IMR-90 (cell line): ENCODE measurements at regions not wholly inside any gene's neighbourhood (a gene's known extent, or its start where the extent isn't known, plus 50 kb on each side); places are given as distances from the start of the nearest gene placed in this dataset.

Source experiments
- ATAC-seq: fragments of 200-7000 bp; cut with Tn5 transposase; 2 replicates; pipeline ENCODE4 v1.9.1; 2020; ENCODE audit warnings: low read depth, mild to moderate bottlenecking, moderate library complexity
- BruUV-seq: library from RNA; stranded (reverse); fragments of 400-500 nt; replicated peaks from 2 replicates; lab custom pipeline; 2021; lab: Mats Ljungman, UMichigan
- CTCF ChIA-PET: fragments of 300-600 bp; formaldehyde crosslinking; extraction: SDS; loops from one replicate; lab custom pipeline; 2021; ENCODE audit warnings: antibody characterized with exemption; lab: Yijun Ruan, JAX
- POLR2A ChIA-PET: fragments of 300-600 bp; sonication (Branson Sonifier 250); formaldehyde crosslinking; loops from one replicate; lab custom pipeline; 2022; ENCODE audit warnings: antibody characterized with exemption; ENCODE audit not compliant: unreplicated experiment; lab: Charles Lee
- DNase-seq: peaks from one replicate; pipeline ENCODE4 v3.0.0; 2013
- H2AFZ ChIP-seq: replicated peaks from 2 replicates; pipeline ENCODE3; 2013; ENCODE audit warnings: low read length, mild to moderate bottlenecking; ENCODE audit not compliant: poor library complexity
- H2AK5ac ChIP-seq: 2 replicates; pipeline ENCODE4 v1.6.1; 2013; ENCODE audit warnings: low read depth, low read length, inconsistent platforms
- H2AK9ac ChIP-seq: replicated peaks from 2 replicates; pipeline ENCODE3; 2013; ENCODE audit warnings: mild to moderate bottlenecking, low read depth, low read length, moderate library complexity; ENCODE audit not compliant: poor library complexity
- H2BK120ac ChIP-seq: 2 replicates; pipeline ENCODE4 v1.6.1; 2013; ENCODE audit warnings: low read depth, low read length, inconsistent platforms
- H2BK15ac ChIP-seq: 3 replicates; pipeline ENCODE4 v1.6.1; 2013; ENCODE audit warnings: low read depth, low read length, inconsistent platforms
- H2BK20ac ChIP-seq: 2 replicates; pipeline ENCODE4 v1.6.1; 2013; ENCODE audit warnings: low read depth, mild to moderate bottlenecking, inconsistent platforms, low read length, moderate library complexity
- H2BK5ac ChIP-seq: 2 replicates; pipeline ENCODE4 v1.6.1; 2013; ENCODE audit warnings: mild to moderate bottlenecking, low read depth, low read length, inconsistent platforms; ENCODE audit not compliant: poor library complexity, severe bottlenecking
- H3K14ac ChIP-seq: replicated peaks from 2 replicates; pipeline ENCODE4 v1.6.1; 2013; ENCODE audit warnings: low read depth, low read length, inconsistent platforms
- H3K18ac ChIP-seq: 2 replicates; pipeline ENCODE4 v1.6.1; 2013; ENCODE audit warnings: low read depth, low read length, control low read depth
- H3K23ac ChIP-seq: 2 replicates; pipeline ENCODE4 v1.6.1; 2013; ENCODE audit warnings: low read depth, low read length, inconsistent platforms
- H3K27ac ChIP-seq: 2 replicates; pipeline ENCODE4 v1.5.1; 2013; ENCODE audit warnings: mild to moderate bottlenecking, control low read depth, low read length; ENCODE audit not compliant: insufficient read depth
- H3K27me3 ChIP-seq: 2 replicates; pipeline ENCODE4 v1.6.1; 2013; ENCODE audit warnings: low read length; ENCODE audit not compliant: control insufficient read depth, insufficient read depth
- H3K36me3 ChIP-seq: 2 replicates; pipeline ENCODE4 v1.6.1; 2013; ENCODE audit warnings: low read length, mixed read lengths; ENCODE audit not compliant: control insufficient read depth, insufficient read depth
- H3K4ac ChIP-seq: 2 replicates; pipeline ENCODE4 v1.6.1; 2013; ENCODE audit warnings: low read depth, low read length, inconsistent platforms
- H3K4me1 ChIP-seq: 2 replicates; pipeline ENCODE4 v1.6.1; 2013; ENCODE audit warnings: low read length, mixed read lengths; ENCODE audit not compliant: control insufficient read depth, insufficient read depth
- H3K4me2 ChIP-seq: 2 replicates; pipeline ENCODE4 v1.6.1; 2013; ENCODE audit warnings: low read depth, mild to moderate bottlenecking, control low read depth, low read length, moderate library complexity
- H3K4me3 ChIP-seq: 2 replicates; pipeline ENCODE4 v1.5.1; 2013; ENCODE audit warnings: low read depth, mild to moderate bottlenecking, control low read depth, low read length, moderate library complexity; ENCODE audit not compliant: insufficient read depth
- H3K56ac ChIP-seq: 2 replicates; pipeline ENCODE4 v1.6.1; 2013; ENCODE audit warnings: low read length, inconsistent platforms; ENCODE audit not compliant: insufficient read depth; ENCODE audit errors: extremely low read depth
- H3K79me1 ChIP-seq, 2 experiments: 2 replicates each; pipeline ENCODE4 v1.6.1; 2013; ENCODE audit warnings: low read length in 2 of 2, inconsistent platforms in 1 of 2, low read depth in 1 of 2
- H3K9ac ChIP-seq: 2 replicates; pipeline ENCODE4 v1.6.1; 2013; ENCODE audit warnings: low read depth, low read length, control low read depth
- H3K9me1 ChIP-seq: 2 replicates; pipeline ENCODE4 v1.6.1; 2013; ENCODE audit warnings: low read length, inconsistent platforms; ENCODE audit not compliant: insufficient read depth
- H3K9me3 ChIP-seq: 2 replicates; pipeline ENCODE4 v1.6.1; 2013; ENCODE audit warnings: low read length; ENCODE audit not compliant: control insufficient read depth, insufficient read depth
- H4K20me1 ChIP-seq: 2 replicates; pipeline ENCODE4 v1.6.1; 2013; ENCODE audit warnings: low read length, inconsistent platforms; ENCODE audit not compliant: insufficient read depth
- H4K5ac ChIP-seq: 2 replicates; pipeline ENCODE4 v1.6.1; 2013; ENCODE audit warnings: mild to moderate bottlenecking, low read depth, low read length, control low read depth
- H4K8ac ChIP-seq, 2 experiments: 2 replicates each; pipeline ENCODE4 v1.6.1; 2013; ENCODE audit warnings: low read depth in 2 of 2, low read length in 2 of 2, control low read depth in 1 of 2, inconsistent platforms in 1 of 2
- H4K91ac ChIP-seq: 2 replicates; pipeline ENCODE4 v1.6.1; 2013; ENCODE audit warnings: low read depth, low read length, inconsistent platforms; ENCODE audit not compliant: insufficient read depth
- CEBPB ChIP-seq: IDR thresholded peaks from 2 replicates; pipeline ENCODE4 v1.6.1; 2012; ENCODE audit warnings: low read depth, low read length, improper control_type of control experiment
- CHD1 ChIP-seq: IDR thresholded peaks from 2 replicates; pipeline ENCODE4 v1.6.1; 2012; ENCODE audit warnings: low read depth, low read length, improper control_type of control experiment
- CTCF ChIP-seq: conservative IDR thresholded peaks from 2 replicates; pipeline ENCODE4 v1.5.1; 2012; ENCODE audit warnings: mild to moderate bottlenecking, low read depth, low read length, improper control_type of control experiment
- ELK1 ChIP-seq: fragments of 150-350 bp; IDR thresholded peaks from 2 replicates; pipeline ENCODE4 v1.6.1; 2016; ENCODE audit warnings: low read depth, mild to moderate bottlenecking, low read length, moderate library complexity, borderline replicate concordance
- MAFK ChIP-seq: IDR thresholded peaks from 2 replicates; pipeline ENCODE4 v1.6.1; 2012; ENCODE audit warnings: low read depth, low read length, improper control_type of control experiment
- MXI1 ChIP-seq: IDR thresholded peaks from 2 replicates; pipeline ENCODE4 v1.6.1; 2012; ENCODE audit warnings: low read depth, mild to moderate bottlenecking, low read length, moderate library complexity, borderline replicate concordance
- NFE2L2 ChIP-seq: fragments of 150-350 bp; IDR thresholded peaks from 2 replicates; pipeline ENCODE4 v1.6.1; 2016; ENCODE audit warnings: low read depth, mild to moderate bottlenecking, low read length
- RAD21 ChIP-seq: IDR thresholded peaks from 2 replicates; pipeline ENCODE4 v1.6.1; 2012; ENCODE audit warnings: low read length, improper control_type of control experiment
- WGBS, 2 experiments: methylation state at CpG; one replicate each; pipeline versions ENCODE4 v1.1.5 to v1.1.7; 2013; ENCODE audit warnings: missing lambda C conversion rate in 2 of 2; ENCODE audit not compliant: insufficient read length in 1 of 2; ENCODE audit errors: extremely low coverage in 2 of 2; 5-methylcytosine and 5-hydroxymethylcytosine counted together
- dilution Hi-C: fragments of 300-500 bp; cut with HindIII; formaldehyde crosslinking; loops from one replicate; pipeline ENCODE4 v1.14.3; 2018; ENCODE audit warnings: low sequenced_read_pairs; ENCODE audit not compliant: unreplicated experiment
- in situ Hi-C: fragments of 300-500 bp; cut with MboI; formaldehyde crosslinking; loops from 3 replicates; pipeline ENCODE4 v1.14.3; 2019; ENCODE audit warnings: low sequenced_read_pairs, inconsistent platforms, mixed read lengths
- intact Hi-C: fragments of 100-400 bp; cut with micrococcal nuclease; formaldehyde crosslinking; loops from 2 replicates; pipeline ENCODE4 v1.10.0; 2022

- H2BK120ac ChIP-seq: no peak overlapping the region
- no peak for DNase-seq
- H3K79me1 ChIP-seq: no peaks in the 10 kb centered on the region
- dilution Hi-C loops (no loop called here), in situ Hi-C loops (no loop called here), intact Hi-C loops (no loop called here)
- H2AFZ ChIP-seq: no peak overlapping the region
- H4K5ac ChIP-seq: no peak overlapping the region
- H3K27me3 ChIP-seq: no peaks in the 10 kb centered on the region; the same call in 1 of the 2 replicates
- no peak overlapping the region for H2AK9ac ChIP-seq
- ChIA-PET CTCF (no interaction called here), POLR2A (no interaction called here)
- H2BK20ac ChIP-seq: no peak overlapping the region
- no peaks in the 10 kb centered on the region for H3K4me1 ChIP-seq
- H3K4me2 ChIP-seq: no peak overlapping the region
- H3K23ac ChIP-seq: no peak overlapping the region
- H3K9me3 ChIP-seq: peaks cover 9% of the 10 kb centered on the region
- no peak overlapping the region for H2AK5ac ChIP-seq
- no peaks in the 10 kb centered on the region for H4K20me1 ChIP-seq
- no peak overlapping the region for H3K18ac ChIP-seq
- no peaks in the 10 kb centered on the region for H3K9me1 ChIP-seq
- TF ChIP-seq MXI1 (no peak), RAD21 (no peak), MAFK (no peak), CEBPB (no peak), NFE2L2 (no peak), CTCF (no peak), ELK1 (no peak), CHD1 (no peak)
- H3K56ac ChIP-seq: no peak overlapping the region
- H3K36me3 ChIP-seq: no peaks in the 10 kb centered on the region
- no peak overlapping the region for H2BK15ac ChIP-seq
- no peak overlapping the region for H3K14ac ChIP-seq
- H3K9ac ChIP-seq: no peak overlapping the region
- H3K27ac ChIP-seq: no peak overlapping the region
- no peak for ATAC-seq
- H3K4me3 ChIP-seq: no peak overlapping the region
- no peak overlapping the region for H2BK5ac ChIP-seq
- H4K91ac ChIP-seq: no peak overlapping the region
- BruUV-seq: no TSS peak
- no peak overlapping the region for H3K4ac ChIP-seq
- 11% methylated on average over 5 of the region's 13 CpGs; no CpG with 5 or more reads in 1 of the 2 experiments for WGBS, 2 experiments
- no peak overlapping the region for H4K8ac ChIP-seq
These were observed 193.4 kb downstream of the PRDM2 start for GRCh38 chr1:13893409-13893821.
